GM10266 (cell line): ENCODE measurements at regions not wholly inside any gene's neighbourhood (a gene's known extent, or its start where the extent isn't known, plus 50 kb on each side); places are given as distances from the start of the nearest gene placed in this dataset.

Experiments used
- DNase-seq: peaks from one replicate; pipeline ENCODE4 v3.0.0; 2012; ENCODE audit errors: extremely low spot score
- CTCF ChIP-seq: IDR thresholded peaks from 2 replicates; pipeline ENCODE4 v1.5.1; 2012; ENCODE audit warnings: mild to moderate bottlenecking, low read depth; ENCODE audit not compliant: control insufficient read depth, insufficient read depth; ENCODE audit errors: missing control alignments

DNA sequence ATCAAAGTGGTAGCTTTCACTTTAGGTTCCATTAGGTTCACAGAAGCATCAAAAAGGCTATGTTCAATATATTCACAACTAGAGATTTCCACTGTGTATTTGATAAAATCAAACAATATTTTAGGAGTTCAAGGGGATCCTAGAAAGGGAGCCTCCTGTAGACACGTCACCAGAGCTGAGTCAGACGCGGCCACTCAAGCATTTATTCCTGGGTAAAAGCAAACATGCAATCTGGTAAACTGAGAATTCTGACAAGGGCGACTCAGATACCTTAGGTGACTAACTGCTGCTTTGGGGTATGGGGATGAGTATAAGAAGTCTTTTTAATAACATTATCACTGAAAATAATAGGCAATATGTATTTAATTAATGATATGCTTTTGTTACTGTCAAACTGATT lies 118.7 kb upstream of the HMGN3 start:
- no peak for DNase-seq
- no peak for TF ChIP-seq CTCF

- no peak for DNase-seq
Measured at GRCh38 chr6:79338493-79338892, 104.0 kb upstream of the HMGN3 start.

DNA sequence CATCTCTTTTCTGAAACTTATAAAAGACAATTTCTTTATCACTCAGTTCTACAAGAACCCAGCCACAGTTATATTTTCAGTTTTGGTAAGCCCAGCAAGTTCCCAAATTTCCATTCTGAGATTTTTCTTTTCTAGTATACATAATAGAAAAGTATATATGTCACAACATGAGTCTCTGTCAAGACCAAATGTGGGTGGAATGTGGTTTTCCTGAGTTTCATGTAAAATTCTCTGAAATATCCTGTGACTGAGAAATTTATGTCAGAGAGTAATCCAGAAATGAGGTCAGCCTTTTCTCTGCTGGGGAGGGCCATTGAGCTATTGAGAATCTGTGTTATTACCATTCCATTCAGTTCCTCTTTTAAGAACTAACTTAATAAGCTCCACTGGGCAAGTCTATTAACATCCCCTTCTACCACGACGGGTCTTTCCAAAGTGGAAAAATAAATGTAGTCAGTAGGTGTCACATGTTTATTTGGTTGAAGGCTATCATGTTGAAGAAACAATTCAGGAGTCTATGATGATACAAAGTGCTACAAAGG lies 100.7 kb upstream of the HMGN3 start:
- no peak for TF ChIP-seq CTCF
- DNase-seq = peak; percentile 40

More at GRCh38 chr6:79338493-79338892, 104.0 kb upstream of the HMGN3 start:
- TF ChIP-seq CTCF = no peak

- DNase-seq = no peak
- no peak for TF ChIP-seq CTCF
Measured at GRCh38 chr6:79334674-79335073, 100.2 kb upstream of the HMGN3 start.

DNA sequence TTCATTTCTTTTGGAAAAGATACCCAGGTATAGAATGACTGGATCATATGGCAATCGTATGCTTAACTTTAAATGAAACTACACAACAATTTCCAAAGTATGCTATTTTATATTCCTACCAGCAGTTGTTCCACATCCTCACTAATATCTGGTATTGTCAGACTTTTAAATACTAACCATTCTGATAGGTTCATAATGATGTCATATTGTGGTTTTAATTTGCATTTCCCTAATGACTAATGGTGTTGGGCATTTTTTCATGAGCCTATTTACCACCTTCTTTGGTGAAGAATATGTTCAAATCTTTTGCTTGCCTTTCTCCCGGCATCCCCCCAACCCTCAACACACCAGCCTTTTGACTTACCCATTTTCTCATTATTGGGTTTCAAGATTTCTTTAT lies 96.2 kb upstream of the HMGN3 start:
- TF ChIP-seq CTCF = no peak
- no peak for DNase-seq

DNA sequence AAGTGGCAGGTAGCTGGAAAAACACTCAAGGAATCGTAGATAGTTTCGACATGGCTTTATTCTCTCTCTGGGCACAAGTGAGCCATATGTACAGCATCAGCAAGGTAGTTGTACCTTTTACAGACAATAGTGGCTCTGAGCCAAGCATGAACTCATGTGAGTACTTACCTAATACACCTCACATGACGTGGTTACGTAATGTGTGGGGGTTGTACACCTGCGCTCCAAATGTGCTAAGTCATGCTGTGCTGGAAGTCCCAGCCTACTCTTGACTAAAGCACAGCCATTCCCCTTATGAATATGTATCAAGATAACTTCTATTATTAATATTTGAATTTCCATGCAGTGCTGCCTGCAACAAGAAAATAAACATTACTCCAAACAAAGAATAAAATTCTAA lies 78.8 kb upstream of the HMGN3 start:
- no peak for DNase-seq
- TF ChIP-seq CTCF = no peak

- no peak for DNase-seq
- no peak for TF ChIP-seq CTCF
Measured at GRCh38 chr6:79307321-79308036, 73.0 kb upstream of the HMGN3 start.
